ENCODE measurements at regions not wholly inside any gene's neighbourhood (a gene's known extent, or its start where the extent isn't known, plus 50 kb on each side); places are given as distances from the start of the nearest gene placed in this dataset.

- BruUV-seq (replicated peaks): no TSS peak
- CTCF ChIA-PET (ENCODE audit: low intra/inter-chr PET ratio): no interaction called here
- no peaks in the 10 kb centered on the region for H3K4me1 ChIP-seq (replicated peaks in 1 of 2; ENCODE audit: control insufficient read depth in 2 of 2, insufficient read depth in 2 of 2, low read length in 2 of 2)
- no peak overlapping the region for H3K27ac ChIP-seq (ENCODE audit: extremely low read depth, low read depth, low read length)
- FAIRE-seq (no peak), DNase-seq (ENCODE audit: extremely low read depth in 1 of 4, low spot score in 3 of 4) (no peak), ATAC-seq (no peak)
- no peaks in the 10 kb centered on the region for H3K9me1 ChIP-seq (ENCODE audit: control insufficient read depth, insufficient read depth, low read length)
- intact Hi-C loops (cut with micrococcal nuclease) (no loop called here), in situ Hi-C loops (cut with MboI) (no loop called here)
- POLR2A ChIA-PET: no interaction called here
- H3K79me2 ChIP-seq (ENCODE audit: control insufficient read depth, insufficient read depth, low read length): no peaks in the 10 kb centered on the region
- no peaks in the 10 kb centered on the region for H3K36me3 ChIP-seq (ENCODE audit: control insufficient read depth, insufficient read depth, low read length)
- TF ChIP-seq SMARCA5 (IDR thresholded peaks at IDR 0.05): no peak
- TF ChIP-seq BRD4 (IDR thresholded peaks at IDR 0.05): no peak
- TF ChIP-seq DACH1 (IDR thresholded peaks at IDR 0.05; ENCODE audit: partially characterized antibody): peak; percentile 93
- TF ChIP-seq SAFB (IDR thresholded peaks at IDR 0.05; ENCODE audit: borderline replicate concordance, low read depth, low read length): peak; percentile 77
- TF ChIP-seq PHF8 (IDR thresholded peaks at IDR 0.05; ENCODE audit: borderline replicate concordance, low read length): no peak
- TF ChIP-seq HMGXB4 (CRISPR knock-in tag; IDR thresholded peaks at IDR 0.05): 0 out of 2 replicates have a peak, but pooled peaks have one; percentile 58
- TF ChIP-seq MTF1 (CRISPR knock-in tag; IDR thresholded peaks at IDR 0.05; ENCODE audit: borderline replicate concordance): no peak
- no peak for TF ChIP-seq CREB1 (IDR thresholded peaks at IDR 0.05)
- TF ChIP-seq CREB1 (CRISPR knock-in tag; IDR thresholded peaks at IDR 0.05): no peak
- TF ChIP-seq ZNF511 (CRISPR knock-in tag; IDR thresholded peaks at IDR 0.05): 0 out of 2 replicates have a peak, but pooled peaks have one; percentile 33
- TF ChIP-seq MCM7 (IDR thresholded peaks at IDR 0.05): peak in 1 of 2 experiments; percentile 97; a peak in 2 of 4 replicates
- H3K4me2 ChIP-seq (ENCODE audit: insufficient read depth, low read length): no peak overlapping the region
- H3K9me3 ChIP-seq (replicated peaks; ENCODE audit: control insufficient read depth, insufficient read depth, low read depth, low read length): no peaks in the 10 kb centered on the region
- no peaks in the 10 kb centered on the region for H4K20me1 ChIP-seq (replicated peaks; ENCODE audit: control insufficient read depth, insufficient read depth, low read length)
- H3K9ac ChIP-seq (ENCODE audit: insufficient read depth in 1 of 2, low read depth in 2 of 2, low read length in 2 of 2): no peak overlapping the region
- H2AFZ ChIP-seq (ENCODE audit: low read depth, low read length): no peak overlapping the region
- no peak overlapping the region for H3K4me3 ChIP-seq
- peaks cover 0 to 10% of the 10 kb centered on the region in 2 experiments; a peak in 1 of 5 replicates for H3K27me3 ChIP-seq (ENCODE audit: control insufficient read depth in 2 of 2, insufficient read depth in 2 of 2, low read length in 2 of 2)
These were observed 79.8 kb upstream of the NMNAT3 start for GRCh38 chr3:139757448-139758030.
